Gastrocnemius medialis (tissue), 4 donors: ENCODE measurements at regions not wholly inside any gene's neighbourhood (a gene's known extent, or its start where the extent isn't known, plus 50 kb on each side); places are given as distances from the start of the nearest gene placed in this dataset.

Experiments used
- ATAC-seq, 2 donors: fragments of 150-250 bp; one replicate each; pipeline ENCODE4 v1.9.1; 2016
- DNase-seq, 2 donors: peaks; one replicate each; pipeline ENCODE4 v3.0.0-alpha.2; 2019
- H3K27ac ChIP-seq, 4 donors: fragments of 200-600 bp; sonication (generic); 1 replicate in 1 of 4; 2 replicates in 3 of 4; pipeline ENCODE4 v1.5.1; 2016 to 2018; ENCODE audit warnings: mild to moderate bottlenecking in 2 of 4, moderate library complexity in 1 of 4
- H3K27me3 ChIP-seq, 3 donors: fragments of 200-600 bp; sonication (generic) in 2 of 3; 1 replicate in 1 of 3; 2 replicates in 2 of 3; pipeline versions ENCODE4 v1.5.1 to v1.6.0; 2016 to 2019; ENCODE audit warnings: mild to moderate bottlenecking in 1 of 3, moderate library complexity in 1 of 3
- H3K36me3 ChIP-seq, 2 donors: fragments of 200-600 bp; sonication (generic) in 1 of 2; one replicate each; pipeline ENCODE4 v1.5.1; 2017 to 2018
- H3K4me1 ChIP-seq, 2 donors: fragments of 200-600 bp; sonication (generic) in 1 of 2; one replicate each; pipeline ENCODE4 v1.5.1; 2016 to 2017; ENCODE audit warnings: mild to moderate bottlenecking in 2 of 2
- H3K4me3 ChIP-seq, 4 donors: fragments of 200-600 bp; sonication (generic) in 3 of 4; 1 replicate in 1 of 4; 2 replicates in 3 of 4; pipeline ENCODE4 v1.5.1; 2016 to 2019; ENCODE audit warnings: mild to moderate bottlenecking in 2 of 4
- H3K9me3 ChIP-seq, 3 donors: fragments of 200-600 bp; sonication (generic) in 2 of 3; 1 replicate in 1 of 3; 2 replicates in 2 of 3; pipeline ENCODE4 v1.5.1; 2016 to 2019
- POLR2A ChIP-seq, 2 donors: fragments of 450-650 bp; IDR thresholded peaks; one replicate each; pipeline ENCODE4 v1.6.1; 2017; ENCODE audit warnings: antibody characterized with exemption in 2 of 2, mild to moderate bottlenecking in 2 of 2, moderate library complexity in 2 of 2
- in situ Hi-C, 4 donors: fragments of 200-750 bp; cut with MboI; loops; one replicate each; pipeline versions ENCODE4 v1.15.0 to v1.8.0; 2017; ENCODE audit warnings: low sequenced_read_pairs in 4 of 4
- intact Hi-C: fragments of 100-400 bp; cut with DNase I; formaldehyde crosslinking; loops from one replicate; pipeline ENCODE4 v1.15.1; 2023; ENCODE audit warnings: low total_unique reads
- TF ChIP-seq, protein P1 (sequence below), 5 experiments: fragments of 450-650 bp in 3 of 5; fragments of 200-600 bp in 2 of 5; sonication (generic) in 2 of 5; IDR thresholded peaks in 4 of 5; conservative IDR thresholded peaks in 1 of 5; 1 replicate in 4 of 5; 2 replicates in 1 of 5; pipeline ENCODE4 v1.5.1; 2016 to 2019; ENCODE audit warnings: antibody characterized with exemption in 5 of 5, mild to moderate bottlenecking in 3 of 5, moderate library complexity in 3 of 5

- DNase-seq (no peak), ATAC-seq (no peak)
- H3K27ac ChIP-seq = no peak overlapping the region
- H3K36me3 ChIP-seq = no peaks in the 10 kb centered on the region
- intact Hi-C loops (no loop called here), in situ Hi-C loops (no loop called here)
- no peaks in the 10 kb centered on the region for H3K27me3 ChIP-seq
- H3K4me3 ChIP-seq = no peak overlapping the region
- H3K9me3 ChIP-seq = no peaks in the 10 kb centered on the region
- H3K4me1 ChIP-seq = no peaks in the 10 kb centered on the region
- TF ChIP-seq, protein P1, sequence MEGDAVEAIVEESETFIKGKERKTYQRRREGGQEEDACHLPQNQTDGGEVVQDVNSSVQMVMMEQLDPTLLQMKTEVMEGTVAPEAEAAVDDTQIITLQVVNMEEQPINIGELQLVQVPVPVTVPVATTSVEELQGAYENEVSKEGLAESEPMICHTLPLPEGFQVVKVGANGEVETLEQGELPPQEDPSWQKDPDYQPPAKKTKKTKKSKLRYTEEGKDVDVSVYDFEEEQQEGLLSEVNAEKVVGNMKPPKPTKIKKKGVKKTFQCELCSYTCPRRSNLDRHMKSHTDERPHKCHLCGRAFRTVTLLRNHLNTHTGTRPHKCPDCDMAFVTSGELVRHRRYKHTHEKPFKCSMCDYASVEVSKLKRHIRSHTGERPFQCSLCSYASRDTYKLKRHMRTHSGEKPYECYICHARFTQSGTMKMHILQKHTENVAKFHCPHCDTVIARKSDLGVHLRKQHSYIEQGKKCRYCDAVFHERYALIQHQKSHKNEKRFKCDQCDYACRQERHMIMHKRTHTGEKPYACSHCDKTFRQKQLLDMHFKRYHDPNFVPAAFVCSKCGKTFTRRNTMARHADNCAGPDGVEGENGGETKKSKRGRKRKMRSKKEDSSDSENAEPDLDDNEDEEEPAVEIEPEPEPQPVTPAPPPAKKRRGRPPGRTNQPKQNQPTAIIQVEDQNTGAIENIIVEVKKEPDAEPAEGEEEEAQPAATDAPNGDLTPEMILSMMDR (IDR thresholded peaks at IDR 0.05 in 4 of 5, conservative IDR thresholded peaks at IDR 0.05 in 1 of 5) = no peak
- no peak for TF ChIP-seq POLR2A (IDR thresholded peaks at IDR 0.05)
These were observed 488.7 kb downstream of the RSL24D1 start for GRCh38 chr15:54707805-54708752.

- Histone ChIP-seq H3K4me1 (no peaks in the 10 kb centered on the region), H3K4me3 (no peak overlapping the region), H3K9me3 (no peaks in the 10 kb centered on the region), H3K36me3 (no peaks in the 10 kb centered on the region), H3K27me3 (no peaks in the 10 kb centered on the region), H3K27ac (no peak overlapping the region)
- intact Hi-C loops (no loop called here), in situ Hi-C loops (no loop called here)
- no peak for TF ChIP-seq POLR2A (IDR thresholded peaks at IDR 0.05)
- TF ChIP-seq, protein P1 (IDR thresholded peaks at IDR 0.05 in 4 of 5, conservative IDR thresholded peaks at IDR 0.05 in 1 of 5) = no peak
- no peak for DNase-seq
- no peak for ATAC-seq
These were observed 509.1 kb downstream of the RSL24D1 start for GRCh38 chr15:54687628-54688027.
